PFSK-1 (cell line): ENCODE measurements at regions not wholly inside any gene's neighbourhood (a gene's known extent, or its start where the extent isn't known, plus 50 kb on each side); places are given as distances from the start of the nearest gene placed in this dataset.

Experiments used
- FOXP2 ChIP-seq: optimal IDR thresholded peaks from 2 replicates; pipeline ENCODE3; 2011; ENCODE audit warnings: borderline replicate concordance, control low read depth, inconsistent platforms; ENCODE audit not compliant: insufficient read depth; ENCODE audit errors: extremely low read length, extremely low read depth
- POLR2AphosphoS5 ChIP-seq: IDR thresholded peaks from 2 replicates; pipeline ENCODE4 v1.6.1; 2012; ENCODE audit warnings: low read depth, mild to moderate bottlenecking, control low read depth, low read length, moderate library complexity
- SIN3A ChIP-seq: IDR thresholded peaks from 2 replicates; pipeline ENCODE4 v1.6.1; 2012; ENCODE audit warnings: mild to moderate bottlenecking, low read length, moderate library complexity, borderline replicate concordance; ENCODE audit not compliant: insufficient read depth
- TAF1 ChIP-seq: IDR thresholded peaks from 2 replicates; pipeline ENCODE4 v1.6.1; 2012; ENCODE audit warnings: low read length, control low read depth, borderline replicate concordance; ENCODE audit not compliant: insufficient read depth
- TF ChIP-seq, protein P1 (sequence below), 2 experiments: IDR thresholded peaks; 2 replicates each; pipeline versions ENCODE4 v1.6.1 to v1.8.0; 2011 to 2012; ENCODE audit warnings: low read depth in 2 of 2, low read length in 2 of 2, control low read depth in 1 of 2, inconsistent platforms in 1 of 2, mild to moderate bottlenecking in 1 of 2, moderate library complexity in 1 of 2; ENCODE audit not compliant: insufficient read depth in 1 of 2

DNA sequence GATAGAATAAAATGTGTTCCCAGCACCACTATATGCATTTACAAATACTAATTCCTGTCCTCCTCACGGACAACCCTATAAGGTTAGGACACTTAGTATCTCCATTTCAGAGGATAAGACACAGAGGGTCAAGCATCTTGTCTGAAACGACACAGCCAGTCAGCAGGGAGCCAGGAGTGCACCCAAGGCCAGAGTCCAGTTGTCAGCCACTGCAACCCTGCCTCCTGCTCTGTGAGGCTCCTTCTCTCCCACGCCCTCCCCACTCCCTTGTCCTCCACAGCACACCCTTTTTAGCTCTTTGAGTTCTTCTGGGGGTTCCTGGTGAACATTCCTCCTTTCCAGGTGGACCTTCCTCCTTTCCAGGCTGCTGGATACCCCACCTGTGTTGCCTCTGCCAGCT, 119.0 kb upstream of the TNR start:
- no peak for TF ChIP-seq SIN3A
- TF ChIP-seq POLR2AphosphoS5 = no peak
- TF ChIP-seq FOXP2 = no peak
- TF ChIP-seq, protein P1, sequence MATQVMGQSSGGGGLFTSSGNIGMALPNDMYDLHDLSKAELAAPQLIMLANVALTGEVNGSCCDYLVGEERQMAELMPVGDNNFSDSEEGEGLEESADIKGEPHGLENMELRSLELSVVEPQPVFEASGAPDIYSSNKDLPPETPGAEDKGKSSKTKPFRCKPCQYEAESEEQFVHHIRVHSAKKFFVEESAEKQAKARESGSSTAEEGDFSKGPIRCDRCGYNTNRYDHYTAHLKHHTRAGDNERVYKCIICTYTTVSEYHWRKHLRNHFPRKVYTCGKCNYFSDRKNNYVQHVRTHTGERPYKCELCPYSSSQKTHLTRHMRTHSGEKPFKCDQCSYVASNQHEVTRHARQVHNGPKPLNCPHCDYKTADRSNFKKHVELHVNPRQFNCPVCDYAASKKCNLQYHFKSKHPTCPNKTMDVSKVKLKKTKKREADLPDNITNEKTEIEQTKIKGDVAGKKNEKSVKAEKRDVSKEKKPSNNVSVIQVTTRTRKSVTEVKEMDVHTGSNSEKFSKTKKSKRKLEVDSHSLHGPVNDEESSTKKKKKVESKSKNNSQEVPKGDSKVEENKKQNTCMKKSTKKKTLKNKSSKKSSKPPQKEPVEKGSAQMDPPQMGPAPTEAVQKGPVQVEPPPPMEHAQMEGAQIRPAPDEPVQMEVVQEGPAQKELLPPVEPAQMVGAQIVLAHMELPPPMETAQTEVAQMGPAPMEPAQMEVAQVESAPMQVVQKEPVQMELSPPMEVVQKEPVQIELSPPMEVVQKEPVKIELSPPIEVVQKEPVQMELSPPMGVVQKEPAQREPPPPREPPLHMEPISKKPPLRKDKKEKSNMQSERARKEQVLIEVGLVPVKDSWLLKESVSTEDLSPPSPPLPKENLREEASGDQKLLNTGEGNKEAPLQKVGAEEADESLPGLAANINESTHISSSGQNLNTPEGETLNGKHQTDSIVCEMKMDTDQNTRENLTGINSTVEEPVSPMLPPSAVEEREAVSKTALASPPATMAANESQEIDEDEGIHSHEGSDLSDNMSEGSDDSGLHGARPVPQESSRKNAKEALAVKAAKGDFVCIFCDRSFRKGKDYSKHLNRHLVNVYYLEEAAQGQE (IDR thresholded peaks at IDR 0.05; ENCODE audit: insufficient read depth in 1 of 2, low read depth in 2 of 2, low read length in 2 of 2) = no peak
- no peak for TF ChIP-seq TAF1
